ENCODE measurements at regions not wholly inside any gene's neighbourhood (a gene's known extent, or its start where the extent isn't known, plus 50 kb on each side); places are given as distances from the start of the nearest gene placed in this dataset.

DNA sequence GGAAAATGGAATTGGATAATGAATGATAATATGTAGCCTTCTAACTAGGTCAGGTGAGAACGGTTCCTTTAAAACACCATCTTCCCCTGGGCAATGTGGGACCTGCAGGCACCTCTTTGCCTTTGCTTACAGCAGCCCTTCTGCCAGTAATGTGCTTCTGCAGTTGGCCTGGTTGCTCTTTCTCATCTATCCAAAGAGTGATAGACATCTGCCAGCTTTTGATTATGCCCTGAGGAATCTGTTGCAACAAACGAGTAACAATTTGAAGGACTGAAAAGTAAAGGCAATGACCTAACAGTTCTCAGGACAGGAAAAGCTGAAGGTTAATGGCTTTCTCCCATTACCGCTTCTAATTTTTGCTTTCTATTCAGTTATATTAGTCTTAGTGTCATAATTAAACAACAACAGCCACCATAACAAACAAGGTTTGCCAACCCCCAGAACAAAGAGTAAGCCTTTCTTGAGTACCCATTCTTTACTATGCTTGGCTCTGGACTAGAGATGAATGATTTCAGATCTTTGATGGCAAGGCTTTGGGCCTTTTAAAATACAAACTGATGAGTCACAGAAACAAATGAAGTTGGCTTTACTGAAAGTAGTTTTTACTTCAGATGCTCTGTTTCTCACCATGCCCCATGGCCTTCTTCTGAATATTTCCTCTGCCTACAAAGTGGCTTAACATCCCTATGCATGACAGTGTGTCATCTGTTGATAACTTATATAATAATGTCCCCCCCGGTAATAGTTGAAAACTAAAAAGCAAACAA, 76.1 kb upstream of the KRR1 start:
- no peak for DNase-seq

DNA sequence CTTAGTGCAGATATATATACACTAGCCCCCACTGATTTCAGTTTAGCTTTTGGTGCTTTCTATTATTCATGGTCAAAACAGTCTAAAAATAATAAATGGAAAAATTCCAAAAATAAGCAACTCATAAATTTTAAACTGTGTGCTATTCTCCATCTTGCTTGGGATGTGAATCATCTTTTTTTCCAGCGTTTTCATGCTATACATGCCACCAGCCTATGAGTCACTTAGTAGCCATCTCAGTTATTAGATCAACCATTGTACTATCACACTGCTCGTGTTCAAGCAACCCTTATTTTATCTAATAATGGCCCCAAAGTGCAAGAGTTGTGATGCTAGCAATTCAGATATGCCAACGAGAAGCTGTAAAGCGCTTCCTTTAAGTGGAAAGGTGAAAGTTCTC, 73.9 kb upstream of the KRR1 start:
- no peak for DNase-seq

GRCh38 chr12:75583355-75583754, 71.9 kb upstream of the KRR1 start:
- no peak for DNase-seq

DNA sequence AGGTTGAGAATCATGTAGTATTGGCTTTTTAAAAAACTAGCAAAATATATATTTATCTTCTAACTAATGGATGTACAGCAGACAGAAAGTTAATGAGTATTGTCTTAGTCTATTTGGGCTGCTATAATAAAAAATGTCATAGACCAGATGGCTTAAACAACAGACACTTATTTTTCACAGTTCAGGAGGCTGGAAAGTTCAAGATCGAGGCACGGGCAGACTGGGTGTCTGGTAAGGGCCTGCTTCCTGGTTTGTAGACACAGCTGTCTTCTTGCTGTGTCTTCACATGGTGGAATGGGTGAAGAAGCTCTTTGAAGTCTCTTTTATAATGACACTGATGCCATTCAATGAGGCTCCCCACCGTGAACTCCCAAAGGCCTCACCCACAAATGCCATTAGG, 70.1 kb upstream of the KRR1 start:
- no peak for DNase-seq

DNA sequence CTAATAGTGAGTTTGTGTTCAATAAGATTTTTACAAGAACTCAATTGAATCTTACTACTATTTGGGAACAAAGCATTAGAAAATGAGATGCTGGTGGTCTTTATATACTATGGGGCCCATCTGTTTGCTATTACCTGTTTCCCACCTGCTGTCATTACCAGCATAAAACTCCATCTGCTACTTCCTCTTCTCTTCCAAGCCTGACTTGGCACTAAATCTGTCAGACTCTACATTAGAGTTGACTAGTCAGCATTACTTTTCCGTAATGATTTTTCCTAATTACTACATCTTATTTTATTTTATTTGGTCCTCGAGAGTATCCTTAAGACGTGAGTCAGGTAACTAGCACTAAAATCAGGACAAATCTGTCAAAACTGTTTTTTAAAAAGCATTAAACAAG, 68.1 kb upstream of the KRR1 start:
- peak; percentile 23 to 32 for DNase-seq

GRCh38 chr12:75578546-75578945, 67.1 kb upstream of the KRR1 start:
- DNase-seq, result peak; percentile 55 to 73

- DNase-seq, result no peak
These were observed 66.4 kb upstream of the KRR1 start for GRCh38 chr12:75577812-75578211.

DNA sequence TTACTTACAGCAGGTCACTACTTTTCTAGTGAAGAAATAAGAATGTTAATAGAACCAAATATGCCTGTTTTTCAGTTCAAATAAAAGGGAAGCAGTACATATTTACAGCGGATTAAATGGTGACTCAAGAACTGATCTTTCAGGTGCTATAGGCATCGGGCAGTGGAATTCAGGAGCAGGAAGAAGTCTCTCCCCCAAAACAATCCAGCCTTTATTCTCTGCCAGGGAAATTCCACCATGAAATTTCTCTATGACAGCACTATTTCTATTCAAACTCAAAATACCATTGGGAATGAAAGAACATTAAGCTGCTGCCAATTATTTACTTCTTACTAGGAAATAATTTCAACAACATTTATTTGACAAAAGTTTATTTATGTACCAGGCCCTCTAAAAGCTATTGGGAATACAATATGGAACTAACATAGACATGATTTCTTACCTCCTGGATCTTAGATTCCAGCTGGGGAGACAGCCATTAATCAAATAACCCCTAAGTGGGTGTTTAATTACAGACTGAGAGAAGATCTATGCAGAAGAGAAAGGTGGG, 60.3 kb upstream of the KRR1 start:
- no peak for DNase-seq

- no peak for DNase-seq
These were observed 59.8 kb upstream of the KRR1 start for GRCh38 chr12:75571204-75571603.

- DNase-seq, result no peak
These were observed 57.4 kb upstream of the KRR1 start for GRCh38 chr12:75568801-75569200.

GRCh38 chr12:75568393-75568792, 57.0 kb upstream of the KRR1 start:
- DNase-seq, result no peak

GRCh38 chr12:75565795-75566194, 54.4 kb upstream of the KRR1 start:
- DNase-seq, result no peak

DNA sequence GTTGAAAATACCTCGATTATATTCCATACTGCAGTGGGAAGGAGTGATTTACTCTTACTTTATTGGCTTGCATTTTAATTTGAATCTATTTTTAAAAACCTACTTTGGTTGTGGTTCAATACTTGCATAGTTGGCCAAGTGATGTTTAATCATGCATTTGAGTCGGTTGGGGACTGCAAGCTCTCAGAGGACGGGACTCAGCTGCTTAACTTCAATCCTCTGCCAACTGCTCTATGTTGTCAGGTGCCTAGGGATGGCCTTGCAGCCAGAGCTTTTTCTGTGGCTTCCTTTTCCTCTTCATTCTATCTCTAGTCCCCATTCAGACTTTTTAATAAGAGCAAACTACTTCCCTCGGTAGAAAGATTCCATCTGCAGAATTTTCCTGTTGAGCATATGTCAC, 53.4 kb upstream of the KRR1 start:
- no peak for DNase-seq

GRCh38 chr12:75564398-75564797, 53.0 kb upstream of the KRR1 start:
- no peak for DNase-seq

- no peak for DNase-seq
These were observed 51.9 kb upstream of the KRR1 start for GRCh38 chr12:75563351-75563750.

GRCh38 chr12:75561921-75562320, 50.5 kb upstream of the KRR1 start:
- no peak for DNase-seq
